ENCODE measurements at regions not wholly inside any gene's neighbourhood (a gene's known extent, or its start where the extent isn't known, plus 50 kb on each side); places are given as distances from the start of the nearest gene placed in this dataset.

GRCh38 chr5:132134384-132134783, 60.8 kb downstream of the CSF2 start:
- TF ChIP-seq POLR2A (IDR thresholded peaks at IDR 0.05) (no peak), CTCF (IDR thresholded peaks at IDR 0.05) (peak in 1 of 7 experiments; percentile 8)

All from body of pancreas (tissue), 4 donors.